ENCODE measurements at regions not wholly inside any gene's neighbourhood (a gene's known extent, or its start where the extent isn't known, plus 50 kb on each side); places are given as distances from the start of the nearest gene placed in this dataset.

DNA sequence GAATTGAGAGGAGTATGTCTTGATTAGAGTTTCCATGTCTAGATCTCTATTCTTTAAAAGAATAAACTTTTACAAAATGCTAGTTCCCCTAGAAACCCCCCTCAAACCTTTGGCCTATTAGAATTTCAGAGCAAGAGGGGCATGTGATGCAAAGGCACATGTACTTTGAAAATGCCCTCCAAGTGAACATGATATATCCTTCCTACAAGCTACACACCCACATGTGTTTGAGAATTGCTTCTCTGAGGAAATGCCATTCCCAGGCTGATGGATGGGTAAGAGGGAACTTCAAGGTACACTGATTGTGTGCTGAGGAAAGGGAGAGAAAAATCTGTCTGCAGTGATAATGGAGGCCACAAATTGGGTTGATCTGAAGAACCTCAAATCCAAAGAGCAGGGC lies 59.5 kb upstream of the PSMA1 start:
- TF ChIP-seq, protein P1, sequence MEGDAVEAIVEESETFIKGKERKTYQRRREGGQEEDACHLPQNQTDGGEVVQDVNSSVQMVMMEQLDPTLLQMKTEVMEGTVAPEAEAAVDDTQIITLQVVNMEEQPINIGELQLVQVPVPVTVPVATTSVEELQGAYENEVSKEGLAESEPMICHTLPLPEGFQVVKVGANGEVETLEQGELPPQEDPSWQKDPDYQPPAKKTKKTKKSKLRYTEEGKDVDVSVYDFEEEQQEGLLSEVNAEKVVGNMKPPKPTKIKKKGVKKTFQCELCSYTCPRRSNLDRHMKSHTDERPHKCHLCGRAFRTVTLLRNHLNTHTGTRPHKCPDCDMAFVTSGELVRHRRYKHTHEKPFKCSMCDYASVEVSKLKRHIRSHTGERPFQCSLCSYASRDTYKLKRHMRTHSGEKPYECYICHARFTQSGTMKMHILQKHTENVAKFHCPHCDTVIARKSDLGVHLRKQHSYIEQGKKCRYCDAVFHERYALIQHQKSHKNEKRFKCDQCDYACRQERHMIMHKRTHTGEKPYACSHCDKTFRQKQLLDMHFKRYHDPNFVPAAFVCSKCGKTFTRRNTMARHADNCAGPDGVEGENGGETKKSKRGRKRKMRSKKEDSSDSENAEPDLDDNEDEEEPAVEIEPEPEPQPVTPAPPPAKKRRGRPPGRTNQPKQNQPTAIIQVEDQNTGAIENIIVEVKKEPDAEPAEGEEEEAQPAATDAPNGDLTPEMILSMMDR (IDR thresholded peaks at IDR 0.05 in 4 of 5, conservative IDR thresholded peaks at IDR 0.05 in 1 of 5): no peak
- no peak for TF ChIP-seq POLR2A (IDR thresholded peaks at IDR 0.05)
